GM12878 (cell line): ENCODE measurements at regions not wholly inside any gene's neighbourhood (a gene's known extent, or its start where the extent isn't known, plus 50 kb on each side); places are given as distances from the start of the nearest gene placed in this dataset.

ENCODE experiments used
- ATAC-seq: fragments of 200-7000 bp; cut with Tn5 transposase; 3 replicates; pipeline ENCODE4 v1.9.1; 2020; ENCODE audit warnings: mild to moderate bottlenecking, moderate library complexity
- BruUV-seq: library from RNA; stranded (reverse); fragments of 400-500 nt; replicated peaks from 2 replicates; lab custom pipeline; 2021; lab: Mats Ljungman, UMichigan
- CTCF ChIA-PET: fragments of 300-600 bp; sonication (Branson Sonifier 250); formaldehyde crosslinking; extraction: SDS; loops from one replicate; lab custom pipeline; 2021; ENCODE audit warnings: inconsistent platforms; lab: Yijun Ruan, JAX
- POLR2A ChIA-PET: fragments of 350-600 bp; formaldehyde crosslinking; extraction: SDS; loops from one replicate; lab custom pipeline; 2021; ENCODE audit warnings: inconsistent platforms; lab: Charles Lee
- RAD21 ChIA-PET: fragments of 300-600 bp; sonication (Branson Sonifier 250); formaldehyde crosslinking; loops from one replicate; lab custom pipeline; 2023; ENCODE audit warnings: antibody characterized with exemption; ENCODE audit not compliant: unreplicated experiment; lab: Charles Lee
- SMC1A ChIA-PET: fragments of 300-600 bp; sonication (Branson Sonifier 250); formaldehyde crosslinking; loops from one replicate; lab custom pipeline; 2023; ENCODE audit not compliant: unreplicated experiment, uncharacterized antibody; lab: Charles Lee
- DNase-seq: peaks from one replicate; pipeline ENCODE4 v3.0.0-alpha.2; 2011; ENCODE audit warnings: low read depth, low spot score
- FAIRE-seq: peaks from 3 replicates; lab custom pipeline; 2011; peaks lifted over from hg19 to GRCh38; lab: Jason Lieb, UNC
- H2AFZ ChIP-seq: 2 replicates; pipeline ENCODE4 v1.6.0; 2011; ENCODE audit warnings: low read depth, low read length, control low read depth; ENCODE audit not compliant: control insufficient read depth
- H3K27ac ChIP-seq: 2 replicates; pipeline ENCODE4 v1.5.1; 2011; ENCODE audit warnings: control low read depth; ENCODE audit not compliant: control insufficient read depth, insufficient read depth
- H3K27me3 ChIP-seq, 2 experiments: replicated peaks in 1 of 2; 2 replicates each; pipeline versions ENCODE4 v1.6.0 to v1.6.1; 2011; ENCODE audit warnings: low read length in 1 of 2; ENCODE audit not compliant: control insufficient read depth in 2 of 2, insufficient read depth in 2 of 2
- H3K36me3 ChIP-seq, 2 experiments: 2 replicates each; pipeline ENCODE4 v1.5.1; 2011; ENCODE audit warnings: low read length in 1 of 2; ENCODE audit not compliant: control insufficient read depth in 2 of 2, insufficient read depth in 2 of 2
- H3K4me1 ChIP-seq: 2 replicates; pipeline ENCODE4 v1.6.1; 2011; ENCODE audit warnings: mild to moderate bottlenecking, low read length, moderate library complexity, mixed read lengths; ENCODE audit not compliant: control insufficient read depth, insufficient read depth
- H3K4me2 ChIP-seq: 2 replicates; pipeline ENCODE4 v1.6.0; 2011; ENCODE audit warnings: control low read depth; ENCODE audit not compliant: control insufficient read depth, insufficient read depth
- H3K4me3 ChIP-seq: fragments of 200-600 bp; sonication (generic); 2 replicates; pipeline ENCODE4 v1.5.1; 2016
- H3K79me2 ChIP-seq: 2 replicates; pipeline ENCODE4 v1.6.0; 2011; ENCODE audit warnings: low read length; ENCODE audit not compliant: control insufficient read depth, insufficient read depth
- H3K9ac ChIP-seq: 2 replicates; pipeline ENCODE4 v1.8.0; 2011; ENCODE audit warnings: low read length, control low read depth, mixed read lengths; ENCODE audit not compliant: control insufficient read depth, insufficient read depth
- H3K9me3 ChIP-seq: replicated peaks from 3 replicates; pipeline ENCODE4 v1.5.1; 2011; ENCODE audit warnings: mild to moderate bottlenecking, low read length; ENCODE audit not compliant: control insufficient read depth, insufficient read depth
- H4K20me1 ChIP-seq: 2 replicates; pipeline ENCODE4 v1.6.0; 2011; ENCODE audit not compliant: control insufficient read depth, insufficient read depth
- CBX5 ChIP-seq: sonication (generic); IDR thresholded peaks from 2 replicates; pipeline ENCODE4 v1.6.1; 2016; ENCODE audit warnings: low read depth, moderate library complexity, mild to moderate bottlenecking, inconsistent platforms
- ESRRA ChIP-seq: IDR thresholded peaks from 2 replicates; pipeline ENCODE4 v1.6.1; 2012; ENCODE audit warnings: mild to moderate bottlenecking, low read length, improper control_type of control experiment
- IKZF2 ChIP-seq, 2 experiments: fragments of 450-650 bp; IDR thresholded peaks; 2 replicates each; pipeline ENCODE4 v1.6.1; 2017; ENCODE audit warnings: mild to moderate bottlenecking in 2 of 2, moderate library complexity in 2 of 2
- MTA2 ChIP-seq: fragments of 450-650 bp; IDR thresholded peaks from 2 replicates; pipeline ENCODE4 v1.6.1; 2016; ENCODE audit warnings: low read depth, mild to moderate bottlenecking, moderate library complexity
- POLR2A ChIP-seq: IDR thresholded peaks from 2 replicates; pipeline ENCODE4 v1.6.1; 2011; ENCODE audit warnings: low read depth, mild to moderate bottlenecking, low read length
- RAD21 ChIP-seq: IDR thresholded peaks from 2 replicates; pipeline ENCODE4 v1.6.1; 2011; ENCODE audit warnings: mild to moderate bottlenecking, low read depth, low read length, moderate library complexity; ENCODE audit not compliant: insufficient read depth
- RUNX3 ChIP-seq: IDR thresholded peaks from 2 replicates; pipeline ENCODE4 v1.6.1; 2012; ENCODE audit warnings: low read length, inconsistent platforms
- SMAD1 ChIP-seq: fragments of 450-650 bp; IDR thresholded peaks from 2 replicates; pipeline ENCODE4 v1.6.1; 2018; ENCODE audit warnings: mild to moderate bottlenecking, low read depth; ENCODE audit not compliant: partially characterized antibody
- WGBS: methylation state at CpG from one replicate; pipeline ENCODE4 v1.1.6; 2016; ENCODE audit warnings: low lambda C conversion rate; ENCODE audit not compliant: insufficient replicate concordance, insufficient coverage; ENCODE audit errors: missing lambda C conversion rate; 5-methylcytosine and 5-hydroxymethylcytosine counted together
- in situ Hi-C: fragments of 300-500 bp; cut with MboI; formaldehyde crosslinking; loops from 9 replicates; pipeline ENCODE4 v1.14.3; 2018; ENCODE audit warnings: mixed read lengths
- intact Hi-C: fragments of 100-400 bp; cut with micrococcal nuclease; formaldehyde crosslinking; loops from one replicate; pipeline ENCODE4 v1.14.2; 2022; ENCODE audit not compliant: unreplicated experiment
- TF ChIP-seq, protein P1 (sequence below): IDR thresholded peaks from 2 replicates; pipeline ENCODE4 v1.6.1; 2011; ENCODE audit warnings: low read depth, low read length, improper control_type of control experiment, borderline replicate concordance

DNA sequence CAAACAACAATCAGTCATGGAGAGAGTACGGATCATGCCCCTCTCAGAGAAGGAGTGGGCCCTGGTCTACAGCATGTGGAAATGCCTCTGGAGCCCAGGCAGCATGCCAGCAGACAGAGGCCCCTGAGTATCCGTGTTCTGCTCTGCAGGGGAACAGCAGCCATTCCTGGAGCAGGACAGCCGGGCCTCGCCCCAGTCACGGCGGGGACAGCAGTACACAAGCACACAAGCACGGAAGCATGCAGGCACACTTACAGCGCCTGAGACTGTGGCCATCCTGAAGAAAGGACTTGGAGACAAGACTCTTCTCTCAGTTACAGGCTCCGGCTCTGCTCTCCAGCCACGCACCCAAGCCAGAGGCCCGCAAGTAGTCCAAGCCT lies 102.6 kb upstream of the ALDH1B1 start:
- H3K4me3 ChIP-seq = no peak overlapping the region
- no peaks in the 10 kb centered on the region for H3K36me3 ChIP-seq
- intact Hi-C loops = no loop called here
- BruUV-seq = no TSS peak
- ChIA-PET POLR2A (no interaction called here), SMC1A (interaction anchor here (0.5 to 1.5 kb wide), 3 partner anchors 10 to 151 kb away, joined by 3 to 4 read pairs (median 3); no protein-coding TSS in a partner anchor), RAD21 (no interaction called here), CTCF (no interaction called here)
- H3K9me3 ChIP-seq = no peaks in the 10 kb centered on the region
- WGBS = 31% methylated on average over 11 of the region's 11 CpGs
- in situ Hi-C loops = no loop called here
- no peaks in the 10 kb centered on the region; a peak in 1 of 4 replicates for H3K27me3 ChIP-seq
- H2AFZ ChIP-seq = no peak overlapping the region
- ATAC-seq (no peak), FAIRE-seq (no peak), DNase-seq (no peak)
- no peak overlapping the region for H3K4me2 ChIP-seq
- no peak for TF ChIP-seq CBX5
- no peak for TF ChIP-seq IKZF2 (IDR thresholded peaks at IDR 0.05)
- TF ChIP-seq ESRRA = no peak
- H3K4me1 ChIP-seq = no peaks in the 10 kb centered on the region
- no peak overlapping the region for H3K27ac ChIP-seq
- H4K20me1 ChIP-seq = no peaks in the 10 kb centered on the region
- H3K9ac ChIP-seq = no peak overlapping the region
- no peaks in the 10 kb centered on the region for H3K79me2 ChIP-seq

DNA sequence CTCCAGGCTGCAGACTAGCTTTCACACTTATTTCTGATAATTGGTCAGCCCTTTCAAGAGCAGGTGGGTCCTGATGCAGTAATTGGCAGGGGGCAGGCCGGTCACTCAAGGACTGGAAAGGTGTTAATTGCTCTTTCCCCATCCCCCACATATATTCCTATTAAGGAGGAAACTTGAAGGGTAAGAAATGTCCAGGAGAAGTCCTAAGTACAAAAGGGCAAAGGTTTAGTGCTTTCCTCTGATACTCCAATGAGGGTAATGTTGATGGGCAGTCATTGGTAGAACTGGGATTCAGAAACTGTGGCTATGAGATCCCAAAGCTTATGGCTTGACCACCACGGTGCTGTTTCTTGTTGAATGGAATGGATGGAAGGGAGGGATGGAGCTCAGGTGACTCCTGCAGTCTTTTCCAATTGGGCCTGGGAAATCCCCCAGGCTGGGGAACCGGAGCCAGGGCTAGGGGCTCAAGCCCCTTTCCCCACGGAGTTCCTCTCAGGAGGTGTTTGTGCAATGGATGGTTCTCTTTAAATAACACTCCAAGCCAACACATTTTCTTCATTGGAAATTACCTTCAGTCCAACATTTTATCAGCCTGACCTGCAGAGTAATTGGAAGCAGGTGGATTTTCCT lies 103.2 kb upstream of the ALDH1B1 start:
- Histone ChIP-seq H4K20me1 (no peaks in the 10 kb centered on the region), H3K9me3 (no peaks in the 10 kb centered on the region), H3K27me3 (no peaks in the 10 kb centered on the region; a peak in 1 of 4 replicates), H3K27ac (no peak overlapping the region), H3K4me3 (no peak overlapping the region), H3K4me1 (no peaks in the 10 kb centered on the region), H3K79me2 (no peaks in the 10 kb centered on the region), H2AFZ (no peak overlapping the region), H3K36me3 (no peaks in the 10 kb centered on the region), H3K4me2 (no peak overlapping the region), H3K9ac (no peak overlapping the region)
- intact Hi-C loops = no loop called here
- no TSS peak for BruUV-seq
- FAIRE-seq (no peak), ATAC-seq (no peak), DNase-seq (no peak)
- WGBS = 13% methylated on average over 4 of the region's 4 CpGs
- in situ Hi-C loops = no loop called here
- ChIA-PET CTCF (interaction anchor here (1.0 kb wide), 1 partner anchor 25 kb away, joined by 6 read pairs; no protein-coding TSS in a partner anchor), RAD21 (no interaction called here), POLR2A (interaction anchor here (0.7 kb wide), 1 partner anchor 45 kb away, joined by 3 read pairs; no protein-coding TSS in a partner anchor), SMC1A (interaction anchor here (1.0 to 1.6 kb wide), 3 partner anchors 8 to 62 kb away, joined by 3 to 4 read pairs (median 4); no protein-coding TSS in a partner anchor)
- TF ChIP-seq MTA2 = 0 out of 2 replicates have a peak, but pooled peaks have one; percentile 24
- TF ChIP-seq POLR2A = no peak
- TF ChIP-seq RUNX3 = no peak
- TF ChIP-seq, protein P1, sequence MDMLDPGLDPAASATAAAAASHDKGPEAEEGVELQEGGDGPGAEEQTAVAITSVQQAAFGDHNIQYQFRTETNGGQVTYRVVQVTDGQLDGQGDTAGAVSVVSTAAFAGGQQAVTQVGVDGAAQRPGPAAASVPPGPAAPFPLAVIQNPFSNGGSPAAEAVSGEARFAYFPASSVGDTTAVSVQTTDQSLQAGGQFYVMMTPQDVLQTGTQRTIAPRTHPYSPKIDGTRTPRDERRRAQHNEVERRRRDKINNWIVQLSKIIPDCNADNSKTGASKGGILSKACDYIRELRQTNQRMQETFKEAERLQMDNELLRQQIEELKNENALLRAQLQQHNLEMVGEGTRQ = no peak
- TF ChIP-seq SMAD1 = no peak
- no peak for TF ChIP-seq IKZF2 (IDR thresholded peaks at IDR 0.05)
- no peak for TF ChIP-seq RAD21
